Sigmoid colon (tissue), 4 donors: ENCODE measurements at regions not wholly inside any gene's neighbourhood (a gene's known extent, or its start where the extent isn't known, plus 50 kb on each side); places are given as distances from the start of the nearest gene placed in this dataset.

ENCODE experiments used
- POLR2A ChIP-seq, 2 donors: fragments of 450-650 bp; IDR thresholded peaks; one replicate each; pipeline ENCODE4 v1.6.1; 2016; ENCODE audit warnings: antibody characterized with exemption in 2 of 2, mild to moderate bottlenecking in 2 of 2, moderate library complexity in 2 of 2
- POLR2AphosphoS5 ChIP-seq, 4 donors: sonication (generic); formaldehyde crosslinking; IDR thresholded peaks; one replicate each; pipeline ENCODE4 v1.6.1; 2017; ENCODE audit warnings: antibody characterized with exemption in 4 of 4
- TF ChIP-seq, protein P1 (sequence below), 4 experiments: fragments of 450-650 bp in 3 of 4; fragments of 200-600 bp in 1 of 4; IDR thresholded peaks; one replicate each; pipeline ENCODE4 v1.5.1; 2016 to 2019; ENCODE audit warnings: antibody characterized with exemption in 4 of 4, mild to moderate bottlenecking in 3 of 4, moderate library complexity in 2 of 4

DNA sequence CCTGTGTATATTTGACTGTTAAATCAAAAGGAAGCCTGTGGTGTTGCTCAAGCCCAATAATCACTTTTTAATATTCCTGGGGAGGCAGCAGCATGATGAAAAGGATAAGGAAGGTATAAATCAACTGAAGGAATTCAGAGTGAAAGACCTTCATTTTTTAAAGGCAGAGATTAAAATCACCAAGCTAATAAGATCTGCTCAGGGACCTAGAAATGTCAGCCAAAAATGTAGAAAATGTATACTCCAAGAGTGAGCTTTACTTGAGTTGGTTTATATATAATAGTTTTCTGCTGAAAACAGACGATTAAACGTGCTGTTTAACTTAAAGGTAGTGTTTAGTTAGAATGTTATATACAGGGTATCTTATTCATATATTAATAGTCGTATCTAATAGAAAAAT, 549.3 kb downstream of the IQCM start:
- TF ChIP-seq POLR2A (IDR thresholded peaks at IDR 0.05): no peak
- TF ChIP-seq, protein P1, sequence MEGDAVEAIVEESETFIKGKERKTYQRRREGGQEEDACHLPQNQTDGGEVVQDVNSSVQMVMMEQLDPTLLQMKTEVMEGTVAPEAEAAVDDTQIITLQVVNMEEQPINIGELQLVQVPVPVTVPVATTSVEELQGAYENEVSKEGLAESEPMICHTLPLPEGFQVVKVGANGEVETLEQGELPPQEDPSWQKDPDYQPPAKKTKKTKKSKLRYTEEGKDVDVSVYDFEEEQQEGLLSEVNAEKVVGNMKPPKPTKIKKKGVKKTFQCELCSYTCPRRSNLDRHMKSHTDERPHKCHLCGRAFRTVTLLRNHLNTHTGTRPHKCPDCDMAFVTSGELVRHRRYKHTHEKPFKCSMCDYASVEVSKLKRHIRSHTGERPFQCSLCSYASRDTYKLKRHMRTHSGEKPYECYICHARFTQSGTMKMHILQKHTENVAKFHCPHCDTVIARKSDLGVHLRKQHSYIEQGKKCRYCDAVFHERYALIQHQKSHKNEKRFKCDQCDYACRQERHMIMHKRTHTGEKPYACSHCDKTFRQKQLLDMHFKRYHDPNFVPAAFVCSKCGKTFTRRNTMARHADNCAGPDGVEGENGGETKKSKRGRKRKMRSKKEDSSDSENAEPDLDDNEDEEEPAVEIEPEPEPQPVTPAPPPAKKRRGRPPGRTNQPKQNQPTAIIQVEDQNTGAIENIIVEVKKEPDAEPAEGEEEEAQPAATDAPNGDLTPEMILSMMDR (IDR thresholded peaks at IDR 0.05): no peak
- no peak for TF ChIP-seq POLR2AphosphoS5 (IDR thresholded peaks at IDR 0.05)
